Tibial nerve (tissue), 4 donors: ENCODE measurements at regions not wholly inside any gene's neighbourhood (a gene's known extent, or its start where the extent isn't known, plus 50 kb on each side); places are given as distances from the start of the nearest gene placed in this dataset.

Experiments
- DNase-seq, 2 donors: peaks; one replicate each; pipeline ENCODE4 v3.0.0-alpha.2; 2019; ENCODE audit warnings: low spot score in 2 of 2
- H3K27ac ChIP-seq, 4 donors: fragments of 200-600 bp; sonication (generic) in 3 of 4; one replicate each; pipeline ENCODE4 v1.5.1; 2017 to 2019; ENCODE audit warnings: mild to moderate bottlenecking in 1 of 4
- H3K27me3 ChIP-seq, 2 donors: fragments of 200-600 bp; sonication (generic) in 1 of 2; one replicate each; pipeline versions ENCODE4 v1.5.1 to v1.6.0; 2017 to 2019
- H3K36me3 ChIP-seq, 3 donors: fragments of 200-600 bp; sonication (generic); one replicate each; pipeline ENCODE4 v1.5.1; 2018 to 2019
- H3K4me1 ChIP-seq, 4 donors: fragments of 200-600 bp; sonication (generic) in 3 of 4; one replicate each; pipeline ENCODE4 v1.5.1; 2017 to 2019
- H3K4me3 ChIP-seq, 4 donors: fragments of 200-600 bp; sonication (generic) in 3 of 4; one replicate each; pipeline ENCODE4 v1.5.1; 2017 to 2019; ENCODE audit warnings: mild to moderate bottlenecking in 1 of 4, moderate library complexity in 1 of 4
- H3K9me3 ChIP-seq, 4 donors: fragments of 200-600 bp; sonication (generic) in 3 of 4; one replicate each; pipeline ENCODE4 v1.5.1; 2017 to 2019
- CTCF ChIP-seq, 5 experiments: fragments of 200-600 bp in 3 of 5; fragments of 450-650 bp in 2 of 5; sonication (generic) in 3 of 5; IDR thresholded peaks; one replicate each; pipeline ENCODE4 v1.5.1; 2016 to 2019; ENCODE audit warnings: antibody characterized with exemption in 5 of 5, mild to moderate bottlenecking in 3 of 5, moderate library complexity in 2 of 5
- EP300 ChIP-seq, 2 donors: sonication (generic); formaldehyde crosslinking; IDR thresholded peaks; one replicate each; pipeline ENCODE4 v1.6.1; 2017; ENCODE audit warnings: antibody characterized with exemption in 2 of 2, mild to moderate bottlenecking in 1 of 2
- POLR2A ChIP-seq, 2 donors: fragments of 450-650 bp; IDR thresholded peaks; one replicate each; pipeline ENCODE4 v1.6.1; 2017; ENCODE audit warnings: antibody characterized with exemption in 2 of 2, mild to moderate bottlenecking in 2 of 2, moderate library complexity in 2 of 2
- WGBS, 2 donors: methylation state at CpG; one replicate each; pipeline ENCODE4 v1.1.5; 2018; 5-methylcytosine and 5-hydroxymethylcytosine counted together

- H3K27me3 ChIP-seq: no peaks in the 10 kb centered on the region
- no peaks in the 10 kb centered on the region for H3K4me1 ChIP-seq
- TF ChIP-seq CTCF (IDR thresholded peaks at IDR 0.05) (no peak), EP300 (IDR thresholded peaks at IDR 0.05) (no peak), POLR2A (IDR thresholded peaks at IDR 0.05) (no peak)
- H3K36me3 ChIP-seq: no peaks in the 10 kb centered on the region
- H3K9me3 ChIP-seq: peaks cover 0 to 9% (median 3%) of the 10 kb centered on the region in 4 donors
- H3K4me3 ChIP-seq: no peak overlapping the region
- no peak overlapping the region for H3K27ac ChIP-seq
- no peak for DNase-seq
- 71 to 78% methylated on average over 3 of the region's 3 CpGs for WGBS, 2 donors
Measured at GRCh38 chr3:160139291-160139690, 85.9 kb upstream of the C3orf80 start.

GRCh38 chr3:160140756-160141155, 84.5 kb upstream of the C3orf80 start:
- 94 to 98% methylated on average over 2 of the region's 2 CpGs for WGBS, 2 donors
- TF ChIP-seq EP300 (IDR thresholded peaks at IDR 0.05) (no peak), CTCF (IDR thresholded peaks at IDR 0.05) (no peak), POLR2A (IDR thresholded peaks at IDR 0.05) (no peak)

GRCh38 chr3:160141485-160142185, 83.6 kb upstream of the C3orf80 start:
- Histone ChIP-seq H3K36me3 (no peaks in the 10 kb centered on the region), H3K4me3 (no peak overlapping the region), H3K9me3 (peaks cover 0 to 9% (median 3%) of the 10 kb centered on the region in 4 donors), H3K4me1 (no peaks in the 10 kb centered on the region), H3K27me3 (no peaks in the 10 kb centered on the region), H3K27ac (no peak overlapping the region)
- DNase-seq: no peak
- WGBS, 2 donors: 54 to 55% methylated on average over 4 of the region's 4 CpGs
- TF ChIP-seq POLR2A (IDR thresholded peaks at IDR 0.05) (no peak), CTCF (IDR thresholded peaks at IDR 0.05) (no peak), EP300 (IDR thresholded peaks at IDR 0.05) (no peak)

More at GRCh38 chr3:160140756-160141155, 84.5 kb upstream of the C3orf80 start:
- H3K4me1 ChIP-seq: no peaks in the 10 kb centered on the region
- no peak for DNase-seq
- peaks cover 0 to 9% (median 3%) of the 10 kb centered on the region in 4 donors for H3K9me3 ChIP-seq
- no peak overlapping the region for H3K27ac ChIP-seq
- H3K4me3 ChIP-seq: no peak overlapping the region
- no peaks in the 10 kb centered on the region for H3K27me3 ChIP-seq
- no peaks in the 10 kb centered on the region for H3K36me3 ChIP-seq

- DNase-seq: no peak
- 94 to 99% methylated on average over 2 of the region's 2 CpGs for WGBS, 2 donors
- Histone ChIP-seq H3K27me3 (no peaks in the 10 kb centered on the region), H3K27ac (no peak overlapping the region), H3K4me3 (no peak overlapping the region), H3K9me3 (peaks cover 0 to 9% (median 3%) of the 10 kb centered on the region in 4 donors), H3K36me3 (no peaks in the 10 kb centered on the region), H3K4me1 (no peaks in the 10 kb centered on the region)
- TF ChIP-seq EP300 (IDR thresholded peaks at IDR 0.05) (no peak), CTCF (IDR thresholded peaks at IDR 0.05) (no peak), POLR2A (IDR thresholded peaks at IDR 0.05) (no peak)
Measured at GRCh38 chr3:160143482-160143881, 81.7 kb upstream of the C3orf80 start.

- WGBS, 2 donors: 71 to 75% methylated on average over 3 of the region's 3 CpGs
- TF ChIP-seq CTCF (IDR thresholded peaks at IDR 0.05) (no peak), POLR2A (IDR thresholded peaks at IDR 0.05) (no peak), EP300 (IDR thresholded peaks at IDR 0.05) (no peak)
- Histone ChIP-seq H3K9me3 (no peaks in the 10 kb centered on the region), H3K36me3 (no peaks in the 10 kb centered on the region), H3K4me1 (no peaks in the 10 kb centered on the region), H3K4me3 (no peak overlapping the region), H3K27me3 (no peaks in the 10 kb centered on the region), H3K27ac (no peak overlapping the region)
- no peak for DNase-seq
Measured at GRCh38 chr3:160150066-160150465, 75.2 kb upstream of the C3orf80 start.
